HepG2 (cell line): ENCODE measurements at regions not wholly inside any gene's neighbourhood (a gene's known extent, or its start where the extent isn't known, plus 50 kb on each side); places are given as distances from the start of the nearest gene placed in this dataset.

Experiments used
- ATAC-seq: fragments of 200-7000 bp; cut with Tn5 transposase; 3 replicates; pipeline ENCODE4 v1.9.1; 2020; ENCODE audit warnings: mild to moderate bottlenecking, moderate library complexity
- BruUV-seq: library from RNA; stranded (reverse); fragments of 400-500 nt; replicated peaks from 2 replicates; lab custom pipeline; 2021; lab: Mats Ljungman, UMichigan
- CTCF ChIA-PET: fragments of 300-600 bp; formaldehyde crosslinking; extraction: SDS; loops from one replicate; lab custom pipeline; 2021; ENCODE audit warnings: low total read pairs, inconsistent platforms, low intra/inter-chr PET ratio; lab: Yijun Ruan, JAX
- POLR2A ChIA-PET: fragments of 350-600 bp; sonication (Branson Sonifier 250); formaldehyde crosslinking; loops from one replicate; lab custom pipeline; 2020; ENCODE audit warnings: antibody characterized with exemption, inconsistent platforms; lab: Yijun Ruan, JAX
- DNase-seq: peaks from one replicate; pipeline ENCODE4 v3.0.0-alpha.2; 2015; ENCODE audit warnings: low spot score
- FAIRE-seq: peaks from 3 replicates; lab custom pipeline; 2011; peaks lifted over from hg19 to GRCh38; lab: Jason Lieb, UNC
- H2AFZ ChIP-seq: one replicate; pipeline ENCODE4 v1.6.1; 2011; ENCODE audit warnings: low read length, inconsistent platforms
- H3K27ac ChIP-seq: fragments of 300-600 bp; 3 replicates; pipeline ENCODE4 v1.8.0; 2011; ENCODE audit warnings: mixed run types, mild to moderate bottlenecking, mixed read lengths, low read length, inconsistent platforms; ENCODE audit not compliant: insufficient read depth; ENCODE audit errors: extremely low read length
- H3K27me3 ChIP-seq, 2 experiments: fragments of 200-600 bp in 1 of 2; 2 replicates in 1 of 2; 3 replicates in 1 of 2; pipeline versions ENCODE4 v1.6.0 to v1.8.0; 2011; ENCODE audit warnings: low read length in 2 of 2, mild to moderate bottlenecking in 2 of 2, moderate library complexity in 2 of 2, inconsistent platforms in 1 of 2; ENCODE audit not compliant: insufficient read depth in 2 of 2, control insufficient read depth in 1 of 2
- H3K36me3 ChIP-seq, 2 experiments: fragments of 200-600 bp in 1 of 2; replicated peaks in 1 of 2; 2 replicates in 1 of 2; 3 replicates in 1 of 2; pipeline versions ENCODE4 v1.5.1 to v1.8.0; 2011; ENCODE audit warnings: low read length in 2 of 2, inconsistent platforms in 1 of 2; ENCODE audit not compliant: insufficient read depth in 2 of 2, control insufficient read depth in 1 of 2
- H3K4me1 ChIP-seq: 2 replicates; pipeline ENCODE4 v1.5.1; 2012; ENCODE audit warnings: low read length, inconsistent platforms; ENCODE audit not compliant: insufficient read depth
- H3K4me2 ChIP-seq: 2 replicates; pipeline ENCODE4 v1.6.0; 2011; ENCODE audit warnings: low read depth, low read length, inconsistent platforms
- H3K4me3 ChIP-seq, 3 experiments: fragments of 200-600 bp in 1 of 3; sonication (generic), shearing (Covaris generic) in 1 of 3; replicated peaks in 1 of 3; 2 replicates each; pipeline ENCODE4 v1.5.1; 2011 to 2016; ENCODE audit warnings: low read length in 3 of 3, inconsistent platforms in 2 of 3, low read depth in 2 of 3, mild to moderate bottlenecking in 2 of 3, control low read depth in 1 of 3, mixed read lengths in 1 of 3; ENCODE audit not compliant: insufficient read depth in 1 of 3
- H3K79me2 ChIP-seq: one replicate; pipeline ENCODE4 v1.6.1; 2011; ENCODE audit warnings: low read length, inconsistent platforms; ENCODE audit not compliant: insufficient read depth
- H3K9ac ChIP-seq: 2 replicates; pipeline ENCODE4 v1.6.0; 2011; ENCODE audit warnings: mild to moderate bottlenecking, low read depth, low read length, inconsistent platforms; ENCODE audit not compliant: insufficient read depth
- H3K9me3 ChIP-seq: 2 replicates; pipeline ENCODE4 v1.5.1; 2012; ENCODE audit warnings: mild to moderate bottlenecking, low read length
- H4K20me1 ChIP-seq: 2 replicates; pipeline ENCODE4 v1.6.0; 2011; ENCODE audit warnings: inconsistent platforms, mild to moderate bottlenecking, low read length, moderate library complexity; ENCODE audit not compliant: insufficient read depth
- ATRX ChIP-seq: sonication (generic); formaldehyde crosslinking; IDR thresholded peaks from 2 replicates; pipeline ENCODE4 v1.4.0; 2020; ENCODE audit warnings: missing genetic modification reagents, borderline replicate concordance
- CC2D1A ChIP-seq: sonication (generic); formaldehyde crosslinking; IDR thresholded peaks from 2 replicates; pipeline ENCODE4 v1.8.1; 2023; ENCODE audit warnings: mild to moderate bottlenecking, missing genetic modification reagents
- CREBL2 ChIP-seq: sonication (generic); formaldehyde crosslinking; IDR thresholded peaks from 2 replicates; pipeline ENCODE4 v1.8.1; 2023; ENCODE audit warnings: missing genetic modification reagents, mild to moderate bottlenecking, borderline replicate concordance
- CTCF ChIP-seq: sonication (generic); formaldehyde crosslinking; IDR thresholded peaks from 2 replicates; pipeline ENCODE4 v1.5.0; 2020; ENCODE audit warnings: mild to moderate bottlenecking, missing genetic modification reagents, moderate library complexity
- FOXA3 ChIP-seq: IDR thresholded peaks from 2 replicates; pipeline ENCODE4 v1.6.1; 2016; ENCODE audit warnings: missing genetic modification reagents, missing compliant biosample characterization
- MIER3 ChIP-seq: IDR thresholded peaks from 2 replicates; pipeline ENCODE4 v1.6.1; 2016; ENCODE audit warnings: missing compliant biosample characterization, borderline replicate concordance
- MXD1 ChIP-seq: sonication (generic); formaldehyde crosslinking; IDR thresholded peaks from 2 replicates; pipeline ENCODE4 v1.4.0; 2020; ENCODE audit warnings: mild to moderate bottlenecking, missing genetic modification reagents
- PHB2 ChIP-seq: fragments of 450-650 bp; IDR thresholded peaks from 2 replicates; pipeline ENCODE4 v1.6.1; 2018; ENCODE audit not compliant: partially characterized antibody
- RAD51 ChIP-seq: fragments of 450-650 bp; IDR thresholded peaks from 2 replicates; pipeline ENCODE4 v1.6.1; 2016; ENCODE audit warnings: borderline replicate concordance
- SMC3 ChIP-seq: IDR thresholded peaks from 2 replicates; pipeline ENCODE4 v1.6.1; 2011; ENCODE audit warnings: low read length, improper control_type of control experiment
- SRY ChIP-seq: sonication (generic); formaldehyde crosslinking; IDR thresholded peaks from 2 replicates; pipeline ENCODE4 v1.8.0; 2022; ENCODE audit warnings: mild to moderate bottlenecking, missing genetic modification reagents
- STAG1 ChIP-seq: sonication (generic); formaldehyde crosslinking; IDR thresholded peaks from 2 replicates; pipeline ENCODE4 v1.4.0; 2020; ENCODE audit warnings: missing genetic modification reagents
- TBX3 ChIP-seq: fragments of 450-650 bp; IDR thresholded peaks from 2 replicates; pipeline ENCODE4 v1.6.1; 2017; ENCODE audit warnings: antibody characterized with exemption, mild to moderate bottlenecking, inconsistent platforms, borderline replicate concordance
- TEF ChIP-seq: sonication (generic); formaldehyde crosslinking; IDR thresholded peaks from 2 replicates; pipeline ENCODE4 v1.5.0; 2020; ENCODE audit warnings: missing genetic modification reagents
- ZNF597 ChIP-seq: sonication (generic); formaldehyde crosslinking; IDR thresholded peaks from 2 replicates; pipeline ENCODE4 v1.5.0; 2020; ENCODE audit warnings: missing genetic modification reagents
- WGBS: methylation state at CpG from one replicate; pipeline ENCODE4 v1.1.6; 2017; ENCODE audit warnings: low lambda C conversion rate; 5-methylcytosine and 5-hydroxymethylcytosine counted together
- in situ Hi-C: cut with HindIII; loops from 2 replicates; pipeline ENCODE4 v1.10.0; 2017; ENCODE audit warnings: low pct_unique_long_range_greater_than_20kb; ENCODE audit not compliant: extremely low pct_ligation_motif_present
- intact Hi-C: fragments of 100-400 bp; cut with micrococcal nuclease; formaldehyde crosslinking; loops from one replicate; pipeline ENCODE4 v1.10.0; 2022; ENCODE audit not compliant: unreplicated experiment

- H3K27me3 ChIP-seq: no peaks in the 10 kb centered on the region
- TF ChIP-seq RAD51: no peak
- TF ChIP-seq TEF (CRISPR knock-in tag): 0 out of 2 replicates have a peak, but pooled peaks have one; percentile 50
- TF ChIP-seq CC2D1A (CRISPR knock-in tag): no peak
- TF ChIP-seq FOXA3 (CRISPR knock-in tag): no peak
- no peak for TF ChIP-seq ATRX (CRISPR knock-in tag)
- TF ChIP-seq PHB2: no peak
- peak; percentile 60 for TF ChIP-seq SMC3
- TF ChIP-seq CREBL2 (CRISPR knock-in tag): no peak
- TF ChIP-seq ZNF597 (CRISPR knock-in tag): no peak
- TF ChIP-seq MXD1 (CRISPR knock-in tag): no peak
- TF ChIP-seq CTCF (CRISPR knock-in tag): peak; percentile 62
- TF ChIP-seq SRY (CRISPR knock-in tag): no peak
- no peak for TF ChIP-seq MIER3 (CRISPR knock-in tag)
- TF ChIP-seq TBX3: no peak
- TF ChIP-seq STAG1 (CRISPR knock-in tag): peak; percentile 89
- peak; percentile 38 for DNase-seq
- H4K20me1 ChIP-seq: no peaks in the 10 kb centered on the region
- no TSS peak for BruUV-seq
- no peaks in the 10 kb centered on the region for H3K4me1 ChIP-seq
- no peaks in the 10 kb centered on the region; the same call in 1 of the 2 replicates for H3K9me3 ChIP-seq
- peak; percentile 55 for ATAC-seq
- FAIRE-seq: no peak
- H3K4me2 ChIP-seq: no peak overlapping the region
- intact Hi-C loops: loop anchor here (1.0 to 2.0 kb wide), 4 partner anchors 224 to 937 kb away; partner anchors contain the start of gene TENT5A
- H3K9ac ChIP-seq: no peak overlapping the region
- H2AFZ ChIP-seq: no peak overlapping the region
- H3K36me3 ChIP-seq: no peaks in the 10 kb centered on the region
- 0% methylated on average over 5 of the region's 5 CpGs for WGBS
- in situ Hi-C loops: loop anchor here (25.0 kb wide), 2 partner anchors 221 to 771 kb away; no protein-coding TSS in a partner anchor
- POLR2A ChIA-PET: no interaction called here
- no peaks in the 10 kb centered on the region for H3K79me2 ChIP-seq
- H3K4me3 ChIP-seq: no peak overlapping the region
- CTCF ChIA-PET: interaction anchor here (0.8 to 1.7 kb wide), 2 partner anchors 224 to 348 kb away, joined by 3 to 9 read pairs; no protein-coding TSS in a partner anchor
- H3K27ac ChIP-seq: no peak overlapping the region
Observed at GRCh38 chr6:81241126-81242041, 511.1 kb downstream of the TENT5A start.
